Ovary (tissue), 7 donors: ENCODE measurements at regions not wholly inside any gene's neighbourhood (a gene's known extent, or its start where the extent isn't known, plus 50 kb on each side); places are given as distances from the start of the nearest gene placed in this dataset.

Experiments
- DNase-seq, 5 donors: peaks; one replicate each; pipeline ENCODE4 v3.0.0-alpha.2; 2019 to 2020
- H3K27ac ChIP-seq, 2 donors: fragments of 200-600 bp; one replicate each; pipeline versions ENCODE4 v1.5.1 to v1.8.0; 2019 to 2022
- H3K27me3 ChIP-seq: fragments of 200-600 bp; one replicate; pipeline ENCODE4 v1.8.0; 2022
- H3K36me3 ChIP-seq: fragments of 200-600 bp; sonication (generic); one replicate; pipeline ENCODE4 v1.5.1; 2019
- H3K4me1 ChIP-seq: one replicate; pipeline ENCODE4 v1.8.1; 2013; ENCODE audit warnings: mild to moderate bottlenecking, moderate library complexity; ENCODE audit not compliant: insufficient read depth
- H3K4me3 ChIP-seq: fragments of 200-600 bp; sonication (generic); one replicate; pipeline ENCODE4 v1.5.1; 2017
- H3K9me3 ChIP-seq, 2 donors: fragments of 200-600 bp in 1 of 2; sonication (generic) in 1 of 2; one replicate each; pipeline versions ENCODE4 v1.5.1 to v1.8.1; 2013 to 2019; ENCODE audit warnings: mild to moderate bottlenecking in 1 of 2, moderate library complexity in 1 of 2
- CTCF ChIP-seq, 3 donors: fragments of 450-650 bp in 2 of 3; fragments of 200-600 bp in 1 of 3; IDR thresholded peaks; one replicate each; pipeline versions ENCODE4 v1.5.1 to v1.8.0; 2016 to 2022; ENCODE audit warnings: antibody characterized with exemption in 3 of 3, mild to moderate bottlenecking in 1 of 3
- EP300 ChIP-seq: sonication (generic); formaldehyde crosslinking; IDR thresholded peaks from one replicate; pipeline ENCODE4 v1.6.1; 2017; ENCODE audit warnings: antibody characterized with exemption
- POLR2A ChIP-seq: fragments of 450-650 bp; IDR thresholded peaks from one replicate; pipeline ENCODE4 v1.6.1; 2017; ENCODE audit warnings: antibody characterized with exemption, mild to moderate bottlenecking, moderate library complexity
- WGBS, 3 donors: extraction: QIAGEN DNeasy Blood & Tissue Kit in 1 of 3; methylation state at CpG; one replicate each; pipeline versions ENCODE4 v1.1.5 to v1.1.7; 2013 to 2017; 5-methylcytosine and 5-hydroxymethylcytosine counted together
- intact Hi-C, 4 donors: fragments of 100-400 bp; cut with DNase I; formaldehyde crosslinking; loops; one replicate each; pipeline versions ENCODE4 v1.11.0 to v1.15.1; 2022 to 2023
- donor health status: DM: no; HTN: no; CAD: no; lungs with moderate emphysema.
- donor health status: DM: no; HTN: no; CAD: no.
- donor health status: Bipolar disorder and iron deficiency.
- donor health status: DM: no; HTN: no; CAD: no.
- donor health status: DM: yes; HTN: yes; CAD: no.

GRCh38 chr4:137125011-137125410, 407.3 kb downstream of the PCDH18 start:
- DNase-seq, result no peak
- 2 to 23% (median 8%) methylated on average over 3 of the region's 3 CpGs for WGBS, 3 donors
- intact Hi-C loops, result loop anchor here in 1 of 4 donors (5.0 kb wide), 1 partner anchor 967 kb away; no protein-coding TSS in a partner anchor
- no peaks in the 10 kb centered on the region for H3K9me3 ChIP-seq
- TF ChIP-seq EP300, result no peak
- no peak for TF ChIP-seq POLR2A
- TF ChIP-seq CTCF (IDR thresholded peaks at IDR 0.05), result no peak
- no peak overlapping the region for H3K27ac ChIP-seq
- H3K27me3 ChIP-seq, result peaks cover 2% of the 10 kb centered on the region
- no peaks in the 10 kb centered on the region for H3K36me3 ChIP-seq
- H3K4me3 ChIP-seq, result peak overlapping the region; percentile 12
- H3K4me1 ChIP-seq, result no peaks in the 10 kb centered on the region

- WGBS, 3 donors, result 5 to 22% (median 9%) methylated on average over 5 of the region's 5 CpGs
- Histone ChIP-seq H3K4me1 (no peaks in the 10 kb centered on the region), H3K27me3 (peaks cover 2% of the 10 kb centered on the region), H3K9me3 (no peaks in the 10 kb centered on the region), H3K27ac (no peak overlapping the region), H3K36me3 (no peaks in the 10 kb centered on the region), H3K4me3 (peak overlapping the region; percentile 12)
- intact Hi-C loops, result loop anchor here in 1 of 4 donors (5.0 kb wide), 1 partner anchor 738 kb away; no protein-coding TSS in a partner anchor
- no peak for DNase-seq
- TF ChIP-seq POLR2A (no peak), CTCF (IDR thresholded peaks at IDR 0.05) (peak; percentile 42 to 53 (median 51)), EP300 (no peak)
Observed at GRCh38 chr4:137124278-137124932, 407.9 kb downstream of the PCDH18 start.

- 96 to 99% (median 96%) methylated on average over 2 of the region's 2 CpGs for WGBS, 3 donors
- no peak overlapping the region for H3K27ac ChIP-seq
Observed at GRCh38 chr4:137122876-137123275, 409.4 kb downstream of the PCDH18 start.

GRCh38 chr4:137116144-137116543, 416.1 kb downstream of the PCDH18 start:
- no peaks in the 10 kb centered on the region for H3K9me3 ChIP-seq
- no peaks in the 10 kb centered on the region for H3K36me3 ChIP-seq
- H3K4me1 ChIP-seq, result no peaks in the 10 kb centered on the region
- no peak overlapping the region for H3K27ac ChIP-seq
- TF ChIP-seq EP300 (no peak), CTCF (IDR thresholded peaks at IDR 0.05) (no peak), POLR2A (no peak)
- 86 to 90% (median 88%) methylated on average over 3 of the region's 3 CpGs for WGBS, 3 donors
- no peak overlapping the region for H3K4me3 ChIP-seq
- H3K27me3 ChIP-seq, result no peaks in the 10 kb centered on the region
- DNase-seq, result no peak
- intact Hi-C loops, result no loop called here

More at GRCh38 chr4:137122876-137123275, 409.4 kb downstream of the PCDH18 start:
- peaks cover 2% of the 10 kb centered on the region for H3K27me3 ChIP-seq
- no peaks in the 10 kb centered on the region for H3K4me1 ChIP-seq
- intact Hi-C loops, result loop anchor here in 1 of 4 donors (5.0 kb wide), 1 partner anchor 739 kb away; no protein-coding TSS in a partner anchor
- no peak overlapping the region for H3K4me3 ChIP-seq
- H3K36me3 ChIP-seq, result no peaks in the 10 kb centered on the region
- DNase-seq, result no peak
- H3K9me3 ChIP-seq, result no peaks in the 10 kb centered on the region
- TF ChIP-seq CTCF (IDR thresholded peaks at IDR 0.05) (no peak), EP300 (no peak), POLR2A (no peak)
